ENCODE measurements at regions not wholly inside any gene's neighbourhood (a gene's known extent, or its start where the extent isn't known, plus 50 kb on each side); places are given as distances from the start of the nearest gene placed in this dataset.

GRCh38 chr9:95611354-95611753 lies 94.6 kb upstream of the PTCH1 start:
- DNase-seq, result no peak

- no peak for DNase-seq
Observed at GRCh38 chr9:95610006-95610785, 93.4 kb upstream of the PTCH1 start.

- no peak for DNase-seq
Observed at GRCh38 chr9:95609426-95609825, 92.7 kb upstream of the PTCH1 start.

- DNase-seq, result no peak
Observed at GRCh38 chr9:95608341-95608740, 91.6 kb upstream of the PTCH1 start.

- no peak for DNase-seq
Observed at GRCh38 chr9:95607507-95607906, 90.7 kb upstream of the PTCH1 start.

GRCh38 chr9:95606489-95607350 lies 89.9 kb upstream of the PTCH1 start:
- no peak for DNase-seq

GRCh38 chr9:95605816-95606488 lies 89.2 kb upstream of the PTCH1 start:
- no peak for DNase-seq

GRCh38 chr9:95605101-95605500 lies 88.3 kb upstream of the PTCH1 start:
- no peak for DNase-seq

GRCh38 chr9:95598236-95598635 lies 81.5 kb upstream of the PTCH1 start:
- no peak for DNase-seq

- DNase-seq, result no peak
Observed at GRCh38 chr9:95595721-95596295, 79.0 kb upstream of the PTCH1 start.

- DNase-seq, result no peak
Observed at GRCh38 chr9:95592931-95593330, 76.2 kb upstream of the PTCH1 start.

- DNase-seq, result no peak
Observed at GRCh38 chr9:95588724-95589588, 72.2 kb upstream of the PTCH1 start.

GRCh38 chr9:95587021-95587964 lies 70.5 kb upstream of the PTCH1 start:
- no peak for DNase-seq

GRCh38 chr9:95586326-95586725 lies 69.6 kb upstream of the PTCH1 start:
- no peak for DNase-seq

GRCh38 chr9:95585824-95586223 lies 69.1 kb upstream of the PTCH1 start:
- no peak for DNase-seq

GRCh38 chr9:95584176-95584575 lies 67.4 kb upstream of the PTCH1 start:
- no peak for DNase-seq

- DNase-seq, result no peak
Observed at GRCh38 chr9:95581900-95582299, 65.1 kb upstream of the PTCH1 start.

GRCh38 chr9:95580812-95581761 lies 64.3 kb upstream of the PTCH1 start:
- DNase-seq, result no peak

- no peak for DNase-seq
Observed at GRCh38 chr9:95574866-95575553, 58.2 kb upstream of the PTCH1 start.
